ENCODE measurements at regions not wholly inside any gene's neighbourhood (a gene's known extent, or its start where the extent isn't known, plus 50 kb on each side); places are given as distances from the start of the nearest gene placed in this dataset.

- no peaks in the 10 kb centered on the region for H3K36me3 ChIP-seq (ENCODE audit: control insufficient read depth in 1 of 2, insufficient read depth in 2 of 2, low read depth in 1 of 2, low read length in 2 of 2)
- H2AFZ ChIP-seq (ENCODE audit: low read depth, low read length), result no peak overlapping the region
- H3K4ac ChIP-seq (ENCODE audit: low read depth in 1 of 2, low read length in 2 of 2), result no peak overlapping the region
- H3K23ac ChIP-seq (ENCODE audit: low read length in 2 of 2), result no peak overlapping the region
- no peak for DNase-seq
- H2BK15ac ChIP-seq (ENCODE audit: low read depth, poor library complexity, severe bottlenecking), result no peak overlapping the region
- H2AK5ac ChIP-seq (ENCODE audit: low read length, severe bottlenecking), result no peak overlapping the region
- no peak overlapping the region for H4K8ac ChIP-seq (ENCODE audit: low read length)
- H3K4me1 ChIP-seq (ENCODE audit: control insufficient read depth, insufficient read depth, low read depth, low read length), result no peaks in the 10 kb centered on the region
- no peak overlapping the region for H3K9ac ChIP-seq (ENCODE audit: low read length)
- no peak overlapping the region for H3K4me3 ChIP-seq (ENCODE audit: insufficient read depth in 1 of 2, low read depth in 1 of 2, low read length in 2 of 2)
- H3K14ac ChIP-seq (ENCODE audit: low read length in 2 of 2), result no peak overlapping the region
- H2BK12ac ChIP-seq (ENCODE audit: low read length in 2 of 2), result no peak overlapping the region
- H3K4me2 ChIP-seq (ENCODE audit: low read length, poor library complexity, severe bottlenecking), result no peak overlapping the region
- H3K9me3 ChIP-seq (ENCODE audit: control insufficient read depth, low read length), result no peaks in the 10 kb centered on the region
- no peaks in the 10 kb centered on the region for H3K27me3 ChIP-seq (ENCODE audit: control insufficient read depth in 1 of 2, insufficient read depth in 1 of 2, low read length in 2 of 2)
- H3K18ac ChIP-seq (ENCODE audit: low read depth in 1 of 2, low read length in 2 of 2), result peak overlapping the region in 1 of 2 experiments; percentile 40
- no peak overlapping the region for H2BK120ac ChIP-seq (ENCODE audit: low read depth, low read length)
- H2BK5ac ChIP-seq (ENCODE audit: low read depth, low read length, poor library complexity, severe bottlenecking), result no peak overlapping the region
- H3K79me1 ChIP-seq (replicated peaks; ENCODE audit: low read length, poor library complexity, severe bottlenecking), result no peaks in the 10 kb centered on the region
- H4K91ac ChIP-seq (ENCODE audit: low read length), result no peak overlapping the region
- no peak overlapping the region for H3K27ac ChIP-seq (ENCODE audit: low read length, poor library complexity, severe bottlenecking)
These were observed 1548.7 kb downstream of the GRIK2 start for GRCh38 chr6:102942206-102942605.

GRCh38 chr6:102936959-102937358, 1543.5 kb downstream of the GRIK2 start:
- Histone ChIP-seq H3K79me1 (replicated peaks; ENCODE audit: low read length, poor library complexity, severe bottlenecking) (no peaks in the 10 kb centered on the region), H3K9me3 (ENCODE audit: control insufficient read depth, low read length) (peaks cover under 1% of the 10 kb centered on the region), H2BK15ac (ENCODE audit: low read depth, poor library complexity, severe bottlenecking) (no peak overlapping the region), H3K14ac (ENCODE audit: low read length in 2 of 2) (no peak overlapping the region), H3K4me1 (ENCODE audit: control insufficient read depth, insufficient read depth, low read depth, low read length) (no peaks in the 10 kb centered on the region), H2AFZ (ENCODE audit: low read depth, low read length) (no peak overlapping the region), H3K4me3 (ENCODE audit: insufficient read depth in 1 of 2, low read depth in 1 of 2, low read length in 2 of 2) (no peak overlapping the region), H3K18ac (ENCODE audit: low read depth in 1 of 2, low read length in 2 of 2) (no peak overlapping the region), H4K8ac (ENCODE audit: low read length) (no peak overlapping the region), H2BK120ac (ENCODE audit: low read depth, low read length) (no peak overlapping the region), H3K27ac (ENCODE audit: low read length, poor library complexity, severe bottlenecking) (no peak overlapping the region), H4K91ac (ENCODE audit: low read length) (no peak overlapping the region), H3K9ac (ENCODE audit: low read length) (no peak overlapping the region), H3K36me3 (ENCODE audit: control insufficient read depth in 1 of 2, insufficient read depth in 2 of 2, low read depth in 1 of 2, low read length in 2 of 2) (no peaks in the 10 kb centered on the region), H2AK5ac (ENCODE audit: low read length, severe bottlenecking) (no peak overlapping the region), H2BK5ac (ENCODE audit: low read depth, low read length, poor library complexity, severe bottlenecking) (no peak overlapping the region), H2BK12ac (ENCODE audit: low read length in 2 of 2) (no peak overlapping the region), H3K23ac (ENCODE audit: low read length in 2 of 2) (no peak overlapping the region), H3K4ac (ENCODE audit: low read depth in 1 of 2, low read length in 2 of 2) (no peak overlapping the region), H3K4me2 (ENCODE audit: low read length, poor library complexity, severe bottlenecking) (no peak overlapping the region), H3K27me3 (ENCODE audit: control insufficient read depth in 1 of 2, insufficient read depth in 1 of 2, low read length in 2 of 2) (no peaks in the 10 kb centered on the region)
- 100% methylated on average over 1 of the region's 3 CpGs for WGBS
- DNase-seq, result no peak

- H3K14ac ChIP-seq (ENCODE audit: low read length in 2 of 2), result peak overlapping the region in 1 of 2 experiments; percentile 1
- no peak overlapping the region for H3K4me3 ChIP-seq (ENCODE audit: insufficient read depth in 1 of 2, low read depth in 1 of 2, low read length in 2 of 2)
- H2BK12ac ChIP-seq (ENCODE audit: low read length in 2 of 2), result no peak overlapping the region
- no peak overlapping the region for H2BK15ac ChIP-seq (ENCODE audit: low read depth, poor library complexity, severe bottlenecking)
- no peak overlapping the region for H4K8ac ChIP-seq (ENCODE audit: low read length)
- no peaks in the 10 kb centered on the region for H3K27me3 ChIP-seq (ENCODE audit: control insufficient read depth in 1 of 2, insufficient read depth in 1 of 2, low read length in 2 of 2)
- H3K4ac ChIP-seq (ENCODE audit: low read depth in 1 of 2, low read length in 2 of 2), result no peak overlapping the region
- H3K27ac ChIP-seq (ENCODE audit: low read length, poor library complexity, severe bottlenecking), result no peak overlapping the region
- no peaks in the 10 kb centered on the region for H3K4me1 ChIP-seq (ENCODE audit: control insufficient read depth, insufficient read depth, low read depth, low read length)
- H3K18ac ChIP-seq (ENCODE audit: low read depth in 1 of 2, low read length in 2 of 2), result no peak overlapping the region
- no peak for DNase-seq
- no peaks in the 10 kb centered on the region for H3K79me1 ChIP-seq (replicated peaks; ENCODE audit: low read length, poor library complexity, severe bottlenecking)
- no peak overlapping the region for H2BK5ac ChIP-seq (ENCODE audit: low read depth, low read length, poor library complexity, severe bottlenecking)
- H2AK5ac ChIP-seq (ENCODE audit: low read length, severe bottlenecking), result no peak overlapping the region
- no peak overlapping the region for H2AFZ ChIP-seq (ENCODE audit: low read depth, low read length)
- no peak overlapping the region for H3K4me2 ChIP-seq (ENCODE audit: low read length, poor library complexity, severe bottlenecking)
- H3K9me3 ChIP-seq (ENCODE audit: control insufficient read depth, low read length), result peaks cover 3% of the 10 kb centered on the region
- no peaks in the 10 kb centered on the region for H3K36me3 ChIP-seq (ENCODE audit: control insufficient read depth in 1 of 2, insufficient read depth in 2 of 2, low read depth in 1 of 2, low read length in 2 of 2)
- H3K9ac ChIP-seq (ENCODE audit: low read length), result no peak overlapping the region
- H4K91ac ChIP-seq (ENCODE audit: low read length), result no peak overlapping the region
- 95% methylated on average over 3 of the region's 3 CpGs for WGBS
- H3K23ac ChIP-seq (ENCODE audit: low read length in 2 of 2), result no peak overlapping the region
- no peak overlapping the region for H2BK120ac ChIP-seq (ENCODE audit: low read depth, low read length)
These were observed 1534.6 kb downstream of the GRIK2 start for GRCh38 chr6:102928109-102928508.

GRCh38 chr6:102918161-102918560, 1524.7 kb downstream of the GRIK2 start:
- Histone ChIP-seq H3K4ac (ENCODE audit: low read depth in 1 of 2, low read length in 2 of 2) (no peak overlapping the region), H3K18ac (ENCODE audit: low read depth in 1 of 2, low read length in 2 of 2) (no peak overlapping the region), H3K4me2 (ENCODE audit: low read length, poor library complexity, severe bottlenecking) (no peak overlapping the region), H2BK12ac (ENCODE audit: low read length in 2 of 2) (no peak overlapping the region), H2AFZ (ENCODE audit: low read depth, low read length) (no peak overlapping the region), H3K9me3 (ENCODE audit: control insufficient read depth, low read length) (no peaks in the 10 kb centered on the region), H4K91ac (ENCODE audit: low read length) (no peak overlapping the region), H2AK5ac (ENCODE audit: low read length, severe bottlenecking) (no peak overlapping the region), H3K4me1 (ENCODE audit: control insufficient read depth, insufficient read depth, low read depth, low read length) (no peaks in the 10 kb centered on the region), H2BK120ac (ENCODE audit: low read depth, low read length) (no peak overlapping the region), H3K9ac (ENCODE audit: low read length) (no peak overlapping the region), H2BK15ac (ENCODE audit: low read depth, poor library complexity, severe bottlenecking) (no peak overlapping the region), H2BK5ac (ENCODE audit: low read depth, low read length, poor library complexity, severe bottlenecking) (no peak overlapping the region), H3K14ac (ENCODE audit: low read length in 2 of 2) (no peak overlapping the region), H3K27ac (ENCODE audit: low read length, poor library complexity, severe bottlenecking) (no peak overlapping the region), H3K79me1 (replicated peaks; ENCODE audit: low read length, poor library complexity, severe bottlenecking) (no peaks in the 10 kb centered on the region), H3K4me3 (ENCODE audit: insufficient read depth in 1 of 2, low read depth in 1 of 2, low read length in 2 of 2) (no peak overlapping the region), H3K23ac (ENCODE audit: low read length in 2 of 2) (no peak overlapping the region), H3K27me3 (ENCODE audit: control insufficient read depth in 1 of 2, insufficient read depth in 1 of 2, low read length in 2 of 2) (no peaks in the 10 kb centered on the region), H3K36me3 (ENCODE audit: control insufficient read depth in 1 of 2, insufficient read depth in 2 of 2, low read depth in 1 of 2, low read length in 2 of 2) (no peaks in the 10 kb centered on the region), H4K8ac (ENCODE audit: low read length) (no peak overlapping the region)
- WGBS, result 80% methylated on average over 2 of the region's 6 CpGs
- DNase-seq, result no peak

Data from mesenchymal stem cell (in vitro differentiated cells and primary cell).